Limb (tissue), 2 donors: ENCODE measurements at regions not wholly inside any gene's neighbourhood (a gene's known extent, or its start where the extent isn't known, plus 50 kb on each side); places are given as distances from the start of the nearest gene placed in this dataset.
"Not testable (repeated sequence)": the region's sequence is repeated elsewhere in the genome, so short reads cannot be mapped to it uniquely, and the experiment has no call there.

Experiments used
- DNase-seq, 2 donors: peaks; one replicate each; pipeline ENCODE4 v3.0.0-alpha.2; 2016; ENCODE audit errors: extremely low spot score in 2 of 2

GRCh38 chr9:22508354-22508753 lies 61.7 kb downstream of the DMRTA1 start:
- not testable (repeated sequence) for DNase-seq

- no peak for DNase-seq
These were observed 62.2 kb downstream of the DMRTA1 start for GRCh38 chr9:22508790-22509189.

DNA sequence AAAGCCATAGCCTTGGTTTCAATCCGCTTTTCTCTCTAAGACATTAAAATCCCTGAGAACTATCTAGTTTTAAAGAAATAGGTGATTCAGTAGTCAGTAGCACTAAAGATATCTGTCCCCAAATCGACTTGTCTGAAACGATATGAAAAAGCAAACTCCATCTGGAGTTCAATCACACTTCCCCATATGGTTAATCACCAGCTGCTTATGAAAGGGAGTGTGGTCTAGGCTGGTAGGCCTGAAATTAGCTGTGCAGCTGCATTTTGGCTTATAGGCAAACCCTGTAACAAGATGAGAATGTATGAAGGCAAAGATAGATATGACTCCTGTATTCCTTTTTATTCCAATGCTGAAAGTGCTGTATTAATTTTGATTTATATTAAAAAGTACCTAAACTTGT lies 65.9 kb downstream of the DMRTA1 start:
- no peak for DNase-seq

GRCh38 chr9:22514871-22515270 lies 68.2 kb downstream of the DMRTA1 start:
- DNase-seq = no peak

DNA sequence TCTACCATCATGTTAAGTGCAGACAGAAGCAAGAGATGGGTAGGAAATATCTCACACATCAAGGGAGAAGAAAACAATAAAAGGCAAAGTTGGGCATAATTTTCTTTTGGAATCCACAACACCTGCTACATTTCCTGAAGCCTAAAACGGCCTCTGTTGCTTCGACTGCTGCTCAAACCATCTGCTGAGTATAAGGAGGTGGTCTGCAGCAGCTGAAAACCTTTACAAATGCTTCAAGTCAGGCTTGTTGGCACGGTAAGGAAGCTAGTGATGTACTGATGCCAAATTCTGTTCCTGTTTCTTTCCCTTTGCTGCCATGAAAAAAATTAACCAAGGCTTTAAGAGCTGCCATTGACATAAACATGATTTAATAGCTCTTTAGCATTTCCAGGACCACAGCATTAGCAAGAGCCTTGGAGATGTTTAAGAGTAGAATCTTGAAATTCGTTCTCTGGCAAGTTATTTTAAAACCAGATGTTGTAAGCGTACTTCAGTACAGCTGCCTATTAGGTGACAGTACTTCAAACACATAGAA lies 75.6 kb downstream of the DMRTA1 start:
- peak in 1 of 2 donors; percentile 58 for DNase-seq

DNA sequence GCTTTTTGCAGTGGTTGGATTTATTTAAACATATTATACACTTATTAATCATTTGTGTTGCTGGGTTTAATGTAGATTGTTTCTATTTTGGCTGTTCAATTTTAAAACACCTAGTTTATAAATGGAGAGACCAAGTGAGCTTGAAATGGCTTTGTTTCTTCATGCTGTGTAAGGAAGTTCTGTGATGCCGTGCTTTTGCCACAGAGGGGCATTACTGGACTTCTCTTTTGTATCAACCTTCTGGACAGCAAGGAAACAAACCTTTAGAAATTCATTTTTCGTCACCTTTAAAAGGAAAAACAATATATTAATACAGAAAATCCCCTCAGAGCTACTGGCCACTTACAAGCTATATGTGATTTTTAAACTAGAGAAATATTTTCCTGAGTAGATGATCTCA lies 81.9 kb downstream of the DMRTA1 start:
- no peak for DNase-seq

GRCh38 chr9:22529426-22530199 lies 83.0 kb downstream of the DMRTA1 start:
- DNase-seq = no peak

GRCh38 chr9:22535780-22536179 lies 89.2 kb downstream of the DMRTA1 start:
- DNase-seq = no peak

- no peak for DNase-seq
These were observed 91.1 kb downstream of the DMRTA1 start for GRCh38 chr9:22537721-22538120.

- no peak for DNase-seq
These were observed 102.0 kb downstream of the DMRTA1 start for GRCh38 chr9:22548625-22549024.

DNA sequence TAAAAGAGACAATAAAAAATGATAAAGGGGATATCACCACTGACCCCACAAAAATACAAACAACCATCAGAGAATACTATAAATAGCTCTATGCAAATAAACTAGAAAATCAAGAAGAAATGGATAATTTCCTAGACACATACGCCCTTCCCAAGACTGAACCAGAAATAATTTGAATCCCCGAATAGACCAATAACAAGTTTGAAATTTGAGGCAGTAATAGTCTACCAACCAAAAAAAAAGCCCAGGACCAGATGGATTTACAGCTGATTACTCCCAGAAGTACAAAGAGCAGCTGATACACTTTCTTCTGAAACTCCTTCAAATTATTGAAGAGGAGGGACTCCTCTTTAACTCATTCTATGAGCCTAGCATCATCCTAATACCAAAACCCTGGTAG lies 128.1 kb downstream of the DMRTA1 start:
- no peak for DNase-seq

DNA sequence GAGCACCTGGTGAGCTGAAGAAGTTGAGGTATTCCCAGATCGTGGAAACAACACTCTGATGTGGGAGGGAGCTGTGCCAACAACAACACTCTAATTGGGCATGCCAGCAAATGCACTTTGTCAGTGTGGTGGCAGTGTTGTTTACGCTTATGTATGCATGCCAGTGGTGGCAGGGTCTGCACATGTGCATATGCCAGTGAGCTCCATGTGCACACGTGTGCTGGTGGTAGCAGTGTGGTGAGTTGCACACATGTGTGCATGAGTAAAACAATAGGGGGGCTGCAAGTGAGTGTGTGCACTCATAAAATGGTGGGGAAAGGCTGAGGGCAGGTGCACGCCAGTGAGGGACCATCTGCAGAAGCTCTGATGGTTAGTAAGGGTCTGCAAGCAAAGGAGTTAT lies 134.2 kb downstream of the DMRTA1 start:
- DNase-seq = no peak

DNA sequence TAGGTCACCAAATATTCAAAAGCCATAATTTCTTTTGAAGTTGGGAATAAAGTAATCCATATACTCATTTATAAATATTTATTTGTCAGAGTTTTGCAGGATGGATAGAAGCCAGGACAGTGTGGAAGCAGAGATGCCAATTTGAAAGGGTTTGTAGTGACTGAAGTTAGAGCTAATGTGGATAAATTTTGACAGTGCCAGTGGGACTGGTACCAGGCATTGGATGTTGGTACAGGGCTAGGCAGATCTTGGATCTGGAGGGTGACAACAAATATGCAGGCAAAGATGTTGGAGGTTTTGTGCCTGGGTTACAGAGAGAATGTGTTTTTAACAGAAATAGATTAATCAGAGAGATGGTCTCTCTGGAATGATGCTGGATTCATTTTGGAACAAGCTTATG lies 135.6 kb downstream of the DMRTA1 start:
- DNase-seq = no peak

GRCh38 chr9:22588918-22589317 lies 142.3 kb downstream of the DMRTA1 start:
- no peak for DNase-seq

DNA sequence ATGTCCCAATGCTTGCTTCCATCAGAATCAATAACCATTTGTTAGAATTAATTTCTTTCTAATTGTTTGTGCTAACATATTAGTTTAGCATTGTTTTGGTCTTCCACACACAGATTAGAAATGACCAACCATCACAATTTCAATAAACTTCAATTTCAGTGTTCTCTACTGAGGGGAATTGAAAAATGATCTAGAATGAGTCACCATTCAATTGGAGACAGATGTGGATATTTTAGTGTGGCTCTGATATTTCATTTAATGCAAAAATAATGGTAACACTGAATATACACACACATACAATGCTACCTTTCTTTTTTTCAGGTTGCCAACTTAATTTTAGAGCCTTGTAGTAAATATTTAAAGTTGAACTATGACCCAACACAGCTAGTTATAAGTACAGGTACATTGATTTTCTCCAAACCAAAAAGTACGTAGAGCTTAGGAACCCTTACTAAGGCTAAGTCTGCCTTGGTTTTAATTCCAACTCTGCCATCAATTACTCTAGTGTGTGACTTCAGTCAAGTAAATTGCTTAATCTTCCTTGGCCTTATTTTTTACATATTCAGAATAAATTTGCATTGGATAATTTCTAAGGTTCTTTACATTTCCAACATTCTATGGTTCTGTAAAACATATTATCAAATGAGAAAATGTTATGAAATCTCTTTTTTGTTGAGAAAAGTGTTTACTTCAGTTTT lies 143.9 kb downstream of the DMRTA1 start:
- no peak for DNase-seq

DNA sequence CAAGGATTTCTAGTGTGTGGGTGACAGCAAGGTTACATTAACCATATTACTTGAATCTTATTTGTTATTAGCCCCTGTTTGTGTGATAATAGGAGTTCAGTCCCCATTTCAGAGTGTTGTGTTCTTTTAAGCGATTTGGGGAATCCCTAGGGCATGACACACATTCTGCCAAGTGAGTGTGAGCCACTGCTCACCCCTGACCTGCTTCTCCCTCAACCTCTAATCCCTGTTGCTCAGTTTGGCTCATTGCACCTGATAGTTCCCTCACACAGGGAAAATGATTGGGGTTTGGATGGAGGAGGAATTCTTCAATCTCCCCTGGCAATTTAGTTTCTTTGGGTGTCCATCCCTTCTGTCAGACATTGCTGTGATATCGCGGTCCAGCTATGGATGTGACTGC lies 149.2 kb downstream of the DMRTA1 start:
- DNase-seq = no peak

DNA sequence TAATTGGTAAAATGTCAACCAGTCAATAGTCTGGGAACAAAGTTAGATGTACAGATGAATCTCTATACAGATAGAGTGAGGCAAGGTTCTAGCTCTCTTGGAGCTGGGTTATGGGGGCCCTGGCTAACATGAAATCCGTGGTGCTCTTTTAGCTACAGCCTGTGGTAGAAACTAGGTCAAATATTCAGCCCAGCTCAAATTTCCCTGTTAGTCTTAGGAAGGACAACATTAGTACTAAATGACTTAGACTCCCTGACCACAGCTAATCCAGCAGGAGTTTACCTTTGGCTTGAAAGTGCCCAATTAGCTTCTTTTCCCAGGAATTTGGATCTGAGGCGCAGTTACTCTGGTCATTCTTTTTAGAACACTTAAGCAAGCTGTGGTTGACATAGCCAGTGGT lies 170.5 kb downstream of the DMRTA1 start:
- no peak for DNase-seq

DNA sequence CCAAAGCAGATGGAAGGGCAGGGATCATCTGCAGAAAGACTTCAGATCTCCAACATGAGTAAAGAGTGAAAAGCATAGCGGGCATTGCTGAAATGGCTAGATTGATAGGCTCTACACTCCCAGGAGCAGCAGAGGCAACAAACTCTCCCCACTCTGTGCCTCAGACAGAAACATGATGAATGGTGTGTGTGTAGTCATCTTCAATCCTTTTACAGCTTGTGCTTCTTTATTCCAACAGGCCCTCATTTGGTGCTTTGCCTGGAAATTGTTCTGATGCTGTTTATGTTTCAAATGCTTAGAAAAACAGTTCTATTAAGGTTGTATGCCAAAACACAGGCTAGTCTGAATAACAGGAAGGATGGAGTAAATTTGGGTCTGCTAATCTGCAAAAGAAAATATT lies 176.2 kb downstream of the DMRTA1 start:
- no peak for DNase-seq

GRCh38 chr9:22623236-22623635 lies 176.6 kb downstream of the DMRTA1 start:
- no peak for DNase-seq

DNA sequence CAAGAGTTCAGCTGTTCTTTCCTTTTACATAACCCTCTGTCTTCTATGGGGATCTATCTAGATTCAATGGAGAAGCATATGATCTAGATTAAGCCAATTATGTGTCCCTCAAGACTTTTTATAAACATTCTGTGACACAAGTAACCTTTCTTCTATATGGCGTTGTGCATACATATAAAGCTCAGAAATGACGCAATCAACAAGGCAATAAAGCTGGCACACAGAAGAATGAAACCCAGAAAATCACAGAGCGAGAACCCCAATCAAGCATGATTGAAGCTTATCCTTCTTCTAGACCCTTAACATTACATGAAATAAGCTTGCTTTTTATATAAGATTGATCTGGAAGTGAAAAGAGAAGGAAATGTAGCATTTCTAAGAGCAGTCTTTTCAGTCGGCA lies 178.9 kb downstream of the DMRTA1 start:
- DNase-seq = no peak

DNA sequence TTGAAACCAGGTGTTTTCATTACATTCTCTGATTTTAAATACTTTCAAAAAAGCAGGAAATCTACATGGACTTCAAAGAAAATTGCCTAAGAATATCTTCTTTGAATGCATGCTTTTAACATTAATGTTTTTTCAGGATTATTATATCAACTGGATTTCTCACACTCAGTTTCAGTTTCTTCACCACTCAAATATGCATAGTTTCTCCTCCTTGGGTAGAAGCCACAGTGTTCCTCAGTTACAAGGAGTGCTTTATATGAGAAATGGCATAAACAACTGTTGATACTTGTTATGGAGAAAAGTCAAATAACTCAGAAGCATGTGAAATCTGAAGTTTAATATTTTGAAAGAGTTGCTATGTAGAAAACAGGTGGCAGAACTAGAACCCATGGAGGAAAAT lies 196.9 kb downstream of the DMRTA1 start:
- no peak for DNase-seq

- no peak for DNase-seq
These were observed 199.3 kb downstream of the DMRTA1 start for GRCh38 chr9:22645893-22646292.

DNA sequence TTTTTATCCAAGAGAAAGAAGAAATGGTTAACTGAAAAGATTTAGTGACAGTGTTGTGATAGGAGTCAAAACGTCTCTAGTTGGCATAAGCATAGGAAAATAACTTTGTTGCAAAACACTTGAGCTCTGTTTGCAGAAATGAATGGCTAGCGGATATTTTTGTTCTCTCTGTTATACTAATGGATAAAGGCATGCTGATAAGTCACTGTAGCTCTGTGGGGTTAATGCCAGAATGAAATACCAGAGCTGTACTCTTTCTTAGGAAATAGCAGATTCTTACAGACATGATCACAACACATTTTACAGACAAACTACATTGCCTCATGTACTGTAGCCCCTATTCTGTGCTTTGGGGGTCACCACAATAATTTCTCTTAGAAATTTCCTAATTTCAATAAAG lies 202.8 kb downstream of the DMRTA1 start:
- DNase-seq = no peak
